ENCODE measurements at regions not wholly inside any gene's neighbourhood (a gene's known extent, or its start where the extent isn't known, plus 50 kb on each side); places are given as distances from the start of the nearest gene placed in this dataset.
"Not testable (repeated sequence)": the region's sequence is repeated elsewhere in the genome, so short reads cannot be mapped to it uniquely, and the experiment has no call there.

DNA sequence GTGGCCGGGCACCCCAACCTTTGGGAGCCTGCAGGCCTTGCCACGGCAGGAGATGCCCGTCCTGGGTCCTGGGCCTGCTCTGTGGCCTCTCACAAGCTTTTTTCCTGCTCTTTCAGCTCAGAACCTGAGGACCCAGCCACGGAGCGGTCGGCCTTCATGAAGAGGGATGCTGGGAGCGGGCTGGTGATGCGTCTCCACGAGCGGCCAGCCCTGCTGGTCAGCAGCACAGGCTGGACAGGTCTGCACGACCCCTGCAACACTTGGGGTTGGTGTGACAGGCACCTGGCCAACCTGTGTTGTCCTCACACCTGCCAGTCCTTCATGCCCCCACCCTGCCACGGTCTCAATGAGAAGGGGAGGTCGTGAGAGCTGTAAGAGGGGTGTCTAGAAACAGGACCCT lies 170.0 kb downstream of the ADRA2C start:
- DNase-seq, result no peak

DNA sequence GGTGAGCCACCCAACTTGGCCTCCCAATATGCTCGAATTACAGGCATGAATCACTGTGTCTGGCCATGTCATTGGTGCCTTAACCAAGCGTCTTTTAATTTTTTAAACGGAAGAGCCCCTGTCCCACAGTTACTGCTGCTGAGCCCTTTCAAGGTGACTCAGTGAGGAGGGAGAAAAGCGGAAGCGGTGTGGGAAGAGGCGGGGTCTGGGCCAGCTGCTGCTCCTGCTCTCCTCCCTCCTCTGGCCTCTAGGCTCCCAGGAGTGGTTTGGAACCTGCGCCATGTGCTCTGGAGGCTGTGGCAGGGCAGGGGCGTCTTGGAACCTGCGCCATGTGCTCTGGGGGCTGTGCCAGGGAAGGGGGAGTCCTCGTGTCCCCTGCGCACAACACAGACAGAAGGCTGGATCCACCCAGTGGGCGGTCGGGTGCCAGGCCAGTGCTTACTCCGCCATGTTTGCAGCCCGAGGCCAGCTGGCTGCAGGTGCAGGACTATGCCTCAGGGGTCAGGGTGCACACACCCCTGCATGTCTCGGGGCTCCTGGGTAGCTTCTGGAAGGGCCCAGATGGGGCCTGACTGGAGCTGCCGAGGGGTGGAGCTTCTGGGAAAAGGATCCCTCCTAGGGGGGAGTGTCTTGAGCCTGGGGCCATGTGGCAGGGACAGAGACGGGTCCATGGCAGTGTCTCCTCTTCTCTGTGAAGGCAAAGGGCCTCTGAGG lies 171.8 kb downstream of the ADRA2C start:
- not testable (repeated sequence) for DNase-seq

DNA sequence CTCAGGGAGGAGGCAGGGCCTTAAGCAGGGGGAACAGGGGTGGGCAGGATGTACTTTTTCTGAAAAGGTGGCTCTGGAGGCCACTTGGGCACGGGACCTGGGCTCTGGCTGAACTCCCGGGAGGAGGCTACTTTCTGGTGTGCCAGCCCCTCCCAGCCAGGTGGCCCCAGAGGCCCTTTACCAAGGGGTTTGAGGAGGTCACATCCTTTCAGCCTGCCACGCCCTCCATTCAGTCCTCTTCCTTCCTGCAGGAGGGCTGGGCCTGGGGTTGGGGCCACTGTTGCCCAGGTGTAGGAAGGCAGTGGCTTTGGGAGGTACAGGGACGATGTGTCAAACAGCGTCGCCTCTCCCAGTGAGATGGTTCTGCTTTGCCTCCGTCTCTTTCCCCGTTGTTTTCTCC lies 172.5 kb downstream of the ADRA2C start:
- not testable (repeated sequence) for DNase-seq

DNA sequence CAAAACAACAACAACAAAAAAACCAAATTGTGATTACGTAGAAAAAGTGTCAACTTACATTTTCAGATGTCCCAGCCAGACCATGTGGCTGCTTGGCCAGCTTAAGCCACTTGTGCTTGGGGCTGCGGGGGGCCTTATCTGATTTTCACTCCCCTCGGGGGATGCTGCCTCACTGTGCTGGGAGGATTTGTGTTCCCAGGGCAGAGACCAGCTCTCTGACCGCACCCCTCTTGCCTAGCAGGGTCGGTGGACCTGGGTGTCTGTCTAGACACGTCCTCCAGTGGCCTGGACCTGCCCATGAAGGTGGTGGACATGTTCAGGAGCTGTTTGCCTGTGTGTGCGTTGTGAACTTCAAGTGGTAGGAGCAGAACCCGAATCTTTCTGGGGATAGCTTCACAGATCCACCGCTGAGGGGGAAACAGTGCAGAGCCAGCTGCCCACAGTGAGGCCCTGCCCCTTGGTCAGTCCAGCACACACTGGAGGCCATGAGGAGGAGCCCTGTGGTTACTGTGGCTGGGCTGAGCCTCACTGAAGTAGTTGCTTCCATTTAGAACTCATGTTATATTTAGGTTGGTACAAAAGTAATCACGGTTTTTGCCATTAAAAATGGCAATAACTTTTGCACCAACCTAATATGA lies 173.9 kb downstream of the ADRA2C start:
- DNase-seq, result not testable (repeated sequence)

DNA sequence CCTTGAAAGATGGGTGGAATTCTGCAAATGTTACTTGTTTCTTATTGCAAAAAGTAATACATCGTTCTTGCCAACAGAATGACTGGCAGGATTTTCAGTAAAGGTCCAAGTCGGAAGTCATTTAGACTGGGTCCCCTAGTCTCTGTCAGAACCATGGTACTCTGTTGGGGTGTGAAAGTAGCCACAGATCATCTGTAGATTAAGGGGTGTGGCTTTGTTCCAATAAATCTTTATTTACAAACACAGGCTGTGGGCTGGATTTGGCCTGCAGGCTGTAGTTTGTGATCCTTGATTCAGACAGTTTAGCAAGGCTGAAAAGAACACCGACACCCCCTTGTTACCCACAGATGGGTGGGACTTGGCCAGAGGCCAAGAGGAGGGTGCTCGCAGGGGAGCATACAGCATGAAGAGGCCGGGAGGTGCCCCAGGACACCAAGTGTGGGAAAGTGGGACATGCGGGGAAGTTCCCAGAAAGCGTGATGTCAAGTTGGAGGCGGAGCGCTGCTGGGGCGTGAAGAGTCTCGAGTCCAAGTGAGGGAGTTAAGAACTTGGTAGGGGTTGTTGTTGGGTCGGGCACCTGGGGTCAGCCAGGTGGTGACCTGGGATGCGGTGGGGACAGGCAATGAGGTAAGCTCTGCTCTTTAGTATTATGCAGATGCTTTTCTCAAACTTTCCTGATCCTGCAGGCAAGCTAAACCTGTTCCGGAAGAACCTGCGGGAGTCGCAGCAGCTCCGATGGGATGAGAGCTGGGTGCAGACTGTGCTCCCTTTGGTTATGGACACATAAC lies 175.7 kb downstream of the ADRA2C start:
- DNase-seq, result not testable (repeated sequence)

DNA sequence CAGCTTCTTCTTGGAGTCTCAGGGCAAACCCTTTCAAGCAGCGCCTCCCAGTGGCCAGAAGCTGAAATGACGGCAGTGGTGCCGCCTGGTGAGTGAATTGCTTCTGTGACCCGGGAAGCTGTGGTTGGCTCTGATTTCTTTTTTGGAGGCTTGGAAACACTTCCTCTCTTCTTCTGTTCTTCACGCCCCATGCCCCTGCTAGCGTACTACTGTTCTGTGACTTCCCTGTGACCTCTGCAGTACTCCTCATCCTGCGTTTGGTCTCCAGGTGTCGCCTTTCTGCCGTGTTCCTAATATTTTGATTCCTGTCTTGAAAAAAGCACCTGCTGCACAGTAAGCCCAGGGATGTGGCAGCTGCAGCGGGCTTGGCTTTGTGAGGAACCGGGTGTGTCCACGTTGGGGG lies 176.4 kb downstream of the ADRA2C start:
- peak; percentile 16 to 21 for DNase-seq

DNA sequence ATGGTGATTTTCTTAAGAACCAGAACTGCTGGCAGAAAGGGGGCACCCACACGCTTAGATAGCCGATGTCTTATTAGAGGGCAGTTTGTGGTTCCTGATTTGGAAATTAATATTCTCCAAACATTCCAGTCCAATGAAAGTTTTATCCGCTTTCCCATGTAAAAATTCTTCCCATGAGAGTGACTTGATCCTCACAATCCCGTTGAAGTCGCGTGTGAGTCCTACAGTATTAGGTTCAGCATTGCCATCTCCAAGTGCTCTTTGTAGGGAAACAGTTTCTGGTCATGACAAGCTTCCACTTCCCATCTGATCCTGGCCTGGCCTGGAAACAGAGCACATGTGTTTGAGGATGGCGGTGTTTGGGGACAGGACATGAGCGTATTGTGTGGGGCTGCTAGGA lies 176.9 kb downstream of the ADRA2C start:
- DNase-seq, result not testable (repeated sequence)

DNA sequence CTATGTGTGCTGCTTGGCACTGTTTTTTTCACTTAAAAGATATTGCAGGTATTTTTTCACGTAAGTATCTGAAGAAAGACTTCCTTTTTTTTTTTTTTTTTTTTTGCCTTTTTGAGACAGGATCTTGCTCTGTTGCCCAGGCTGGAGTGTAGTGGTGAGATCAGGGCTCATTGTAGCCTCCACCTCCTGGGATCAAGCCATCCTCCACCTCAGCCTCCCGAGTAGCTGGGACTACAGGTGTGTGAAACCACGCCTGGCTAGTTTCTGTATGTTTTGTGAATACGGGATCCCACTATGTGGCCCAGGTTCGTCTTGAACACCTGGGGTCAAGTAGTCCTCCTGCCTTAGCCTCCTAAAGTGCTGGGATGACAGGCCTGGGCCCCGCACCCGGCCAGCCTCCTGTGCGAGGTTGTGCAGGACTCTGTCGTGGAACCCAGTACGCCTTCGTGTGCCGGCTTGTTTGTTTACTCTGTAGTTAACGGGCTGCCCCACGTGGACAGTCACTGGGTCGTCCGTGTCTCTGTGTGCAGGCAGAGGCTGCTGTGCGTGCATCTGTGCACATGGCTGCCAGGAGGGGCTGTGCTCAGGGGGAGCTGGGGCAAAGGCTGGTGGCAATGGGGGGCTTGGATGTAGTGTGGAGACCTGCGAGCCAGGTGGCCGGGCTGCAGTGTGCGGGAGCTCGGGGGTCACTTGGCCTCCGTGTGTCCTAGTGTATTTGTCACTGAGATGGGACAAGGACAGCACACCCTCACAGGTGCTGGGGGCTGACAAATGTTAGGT lies 179.5 kb downstream of the ADRA2C start:
- no peak for DNase-seq

DNA sequence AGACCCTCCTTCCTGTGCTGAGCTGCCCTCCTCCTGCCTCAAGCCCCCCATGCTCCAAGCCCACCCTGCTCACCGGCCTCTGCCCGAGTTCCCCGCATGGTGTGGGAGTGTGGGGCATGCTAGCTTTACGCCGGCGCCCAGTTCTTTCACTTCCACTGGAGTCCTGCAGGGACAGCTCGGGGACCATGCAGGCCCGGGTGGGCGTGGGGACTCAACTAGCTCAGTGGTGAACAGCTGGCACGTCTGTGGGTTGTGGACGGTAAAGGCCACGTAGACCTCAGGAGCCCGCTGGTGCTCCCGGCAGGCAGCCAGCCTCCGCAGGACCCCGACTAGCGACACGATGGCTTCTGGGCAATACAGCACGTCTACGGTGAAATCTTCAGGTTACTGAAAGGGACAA lies 180.4 kb downstream of the ADRA2C start:
- DNase-seq, result not testable (repeated sequence)

DNA sequence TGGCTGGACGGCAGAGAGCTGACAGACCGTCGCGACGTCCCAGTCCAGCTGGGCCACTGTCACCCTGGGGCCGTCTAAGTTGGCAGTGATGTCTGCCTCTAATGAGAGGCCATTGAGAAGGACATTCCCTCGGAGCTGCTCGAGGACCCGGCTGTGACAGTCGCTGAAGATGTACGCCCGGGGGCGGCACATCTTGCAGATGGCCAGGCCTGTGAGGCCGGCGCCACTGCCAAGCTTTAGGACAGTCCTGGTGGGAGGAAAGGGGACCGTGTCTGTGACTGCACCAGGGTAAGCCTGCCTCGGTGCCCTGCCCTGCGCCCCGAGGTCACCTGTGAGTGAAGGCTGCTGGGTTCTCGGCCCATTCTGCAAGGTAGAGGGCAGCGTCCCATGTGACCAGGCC lies 181.6 kb downstream of the ADRA2C start:
- DNase-seq, result not testable (repeated sequence)

DNA sequence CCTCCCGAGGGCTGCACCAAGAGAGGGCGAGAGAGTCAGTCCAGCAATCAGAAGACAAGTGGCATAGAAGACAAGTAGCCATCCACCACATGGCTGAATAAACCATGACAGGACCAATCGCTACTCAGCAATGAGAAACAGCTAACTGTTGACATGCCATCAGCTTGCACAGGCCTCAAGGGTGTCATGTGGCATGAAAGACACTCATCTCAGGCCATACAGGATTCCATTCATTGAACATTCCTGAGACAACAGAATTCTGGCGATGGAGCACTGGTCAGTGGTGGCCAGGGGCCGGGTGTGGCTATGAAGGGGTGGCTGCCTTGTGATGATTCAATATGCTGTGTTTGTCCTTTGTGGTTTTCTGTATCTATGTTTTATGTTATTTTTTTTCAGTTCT lies 182.0 kb downstream of the ADRA2C start:
- DNase-seq, result not testable (repeated sequence)

DNA sequence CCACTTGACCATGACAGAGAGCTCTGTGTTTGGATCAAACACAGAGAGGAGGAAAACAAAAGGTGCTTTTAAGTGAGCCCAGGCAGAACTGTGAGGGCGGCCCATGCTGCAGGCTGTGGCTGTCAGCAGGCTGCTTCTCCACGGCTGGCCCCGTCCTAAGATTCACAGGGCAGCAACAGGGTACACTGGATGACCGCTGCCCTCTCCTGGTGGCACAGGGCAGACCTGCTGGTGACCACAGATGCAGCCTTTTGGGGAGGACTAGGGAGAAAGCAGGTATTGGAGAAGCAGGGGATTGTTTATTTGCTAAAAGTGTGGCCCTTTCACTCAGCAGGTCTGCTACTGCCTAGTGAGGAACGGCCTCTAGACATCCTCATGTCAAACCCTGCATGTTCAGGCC lies 183.7 kb downstream of the ADRA2C start:
- not testable (repeated sequence) for DNase-seq

DNA sequence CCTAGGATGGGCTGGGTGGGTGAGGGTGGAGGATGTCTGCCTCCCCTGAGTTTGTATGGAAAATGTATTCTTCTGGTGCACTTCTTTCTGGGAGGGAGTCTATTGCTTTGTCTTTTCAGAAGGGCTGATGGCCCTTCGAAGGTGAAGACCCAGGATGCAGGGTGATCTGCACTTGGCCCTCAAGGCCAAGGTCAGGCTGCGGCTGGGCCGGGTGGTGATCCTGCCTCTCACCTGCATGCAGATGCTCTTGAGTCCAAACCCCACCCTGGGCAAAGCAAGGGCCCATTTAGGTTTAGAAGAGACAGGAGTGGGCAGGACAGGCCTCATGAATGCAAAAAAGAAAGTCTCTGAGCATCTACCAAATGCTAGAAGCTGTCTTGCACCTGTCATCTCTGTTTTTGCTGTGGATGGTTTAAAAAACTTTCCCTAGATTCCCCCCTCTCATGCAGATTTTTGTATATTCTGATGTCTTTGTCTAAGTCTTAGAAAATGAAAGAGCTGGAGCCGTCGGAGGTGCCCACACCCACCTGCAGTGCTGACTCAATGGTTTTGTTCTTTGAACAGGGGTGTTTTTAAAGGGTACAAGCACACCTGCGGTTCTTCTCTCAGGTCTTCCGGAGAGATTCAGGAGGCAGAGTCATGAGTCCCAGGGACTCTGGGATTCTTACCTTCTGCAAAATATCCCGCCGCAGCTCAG lies 186.4 kb downstream of the ADRA2C start:
- not testable (repeated sequence) for DNase-seq

DNA sequence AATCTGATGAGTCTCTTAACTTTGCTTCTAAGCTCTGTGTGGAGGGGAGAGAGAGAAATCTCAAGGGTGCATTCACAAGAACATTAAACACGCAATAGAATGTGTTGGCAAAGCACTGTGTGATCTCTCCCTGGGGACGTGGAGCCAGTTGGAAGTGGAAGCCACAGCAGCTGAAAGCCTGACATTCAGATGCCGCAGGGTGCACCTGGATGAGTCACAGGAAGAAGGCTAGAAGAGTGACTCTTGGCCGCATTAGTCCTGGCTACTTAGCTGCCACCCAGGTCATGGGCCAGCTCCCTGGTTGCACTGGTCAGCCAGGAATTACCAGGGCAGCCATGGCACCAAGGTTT lies 186.9 kb downstream of the ADRA2C start:
- not testable (repeated sequence) for DNase-seq

DNA sequence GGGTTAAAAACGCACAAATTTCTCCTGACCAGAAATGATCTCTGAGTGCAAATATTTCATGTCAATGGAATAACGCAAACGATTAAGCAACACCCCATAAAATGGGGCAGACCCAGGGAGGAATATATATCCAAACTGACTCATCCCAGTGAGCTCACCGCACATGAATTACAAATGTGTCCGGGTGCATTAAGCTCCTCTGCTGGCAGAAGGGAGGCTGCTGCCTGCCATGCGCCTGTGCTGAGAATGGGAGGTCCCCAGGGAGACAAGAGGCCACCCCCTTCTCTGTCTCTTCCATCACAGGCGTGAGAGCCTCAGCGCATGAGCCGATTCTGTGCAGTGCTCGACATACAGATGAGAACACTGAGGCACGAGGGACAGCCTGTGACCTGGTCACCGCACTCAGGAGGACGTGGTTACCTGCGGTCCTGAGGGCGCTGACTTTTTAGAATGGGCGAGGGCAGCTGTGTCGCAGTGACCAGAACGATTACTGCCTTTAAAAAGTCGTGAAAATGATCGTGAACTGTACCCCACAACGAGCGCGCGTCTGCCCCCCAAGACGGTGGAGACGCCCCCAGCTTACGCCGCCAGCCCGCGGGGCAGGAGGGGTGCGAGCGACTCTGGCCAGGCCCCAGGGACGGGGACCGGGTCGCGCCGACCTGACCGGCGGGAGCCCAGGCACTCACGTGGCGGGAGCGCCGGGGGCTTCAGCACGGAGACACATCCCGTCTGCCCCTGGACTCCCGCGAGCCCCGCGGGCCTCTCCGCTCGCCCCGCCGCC lies 188.5 kb downstream of the ADRA2C start:
- DNase-seq, result peak; percentile 4 to 19

DNA sequence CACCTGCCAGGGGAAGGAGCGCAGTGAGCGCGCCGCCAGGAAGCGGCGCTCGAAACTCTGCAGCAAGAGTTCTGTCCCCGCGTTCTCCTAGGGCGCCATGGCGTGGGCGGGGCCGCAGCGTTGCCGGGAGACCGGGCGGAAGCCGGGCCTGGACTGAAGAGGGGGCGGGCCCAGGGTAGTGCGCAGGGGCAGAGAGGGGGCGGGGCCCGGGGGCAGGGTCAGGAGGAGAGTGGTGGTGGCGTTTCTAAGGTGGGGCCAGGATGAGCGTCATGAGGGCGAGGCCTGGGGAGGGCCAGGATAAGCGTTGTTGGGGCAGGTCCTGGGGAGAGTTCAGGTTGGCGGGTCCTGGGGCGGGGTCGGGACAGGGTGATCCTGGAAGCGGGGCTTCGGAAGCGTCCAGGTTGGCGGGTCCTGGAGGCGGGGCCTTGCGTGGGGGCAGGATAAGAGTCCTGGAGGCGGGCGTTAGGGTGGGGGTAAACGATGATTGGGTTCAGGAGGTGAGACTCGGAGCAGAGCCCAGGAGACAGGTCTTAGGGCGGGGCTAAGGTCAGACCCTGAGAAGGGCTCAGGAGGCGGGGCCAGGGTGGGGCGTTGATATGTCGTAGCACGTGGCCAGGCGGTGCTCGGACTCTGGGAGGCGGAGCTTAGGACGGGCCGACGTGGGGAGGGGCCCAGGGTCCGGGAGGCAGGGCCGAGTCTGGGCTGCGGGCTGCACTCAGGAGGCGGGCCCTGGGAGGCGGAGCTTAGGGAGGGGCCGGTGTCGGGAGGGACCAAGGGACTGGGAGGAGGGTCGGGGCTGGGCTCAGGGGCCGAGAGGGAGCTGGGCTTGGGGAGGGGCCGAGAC lies 189.4 kb downstream of the ADRA2C start:
- peak; percentile 86 for DNase-seq

DNA sequence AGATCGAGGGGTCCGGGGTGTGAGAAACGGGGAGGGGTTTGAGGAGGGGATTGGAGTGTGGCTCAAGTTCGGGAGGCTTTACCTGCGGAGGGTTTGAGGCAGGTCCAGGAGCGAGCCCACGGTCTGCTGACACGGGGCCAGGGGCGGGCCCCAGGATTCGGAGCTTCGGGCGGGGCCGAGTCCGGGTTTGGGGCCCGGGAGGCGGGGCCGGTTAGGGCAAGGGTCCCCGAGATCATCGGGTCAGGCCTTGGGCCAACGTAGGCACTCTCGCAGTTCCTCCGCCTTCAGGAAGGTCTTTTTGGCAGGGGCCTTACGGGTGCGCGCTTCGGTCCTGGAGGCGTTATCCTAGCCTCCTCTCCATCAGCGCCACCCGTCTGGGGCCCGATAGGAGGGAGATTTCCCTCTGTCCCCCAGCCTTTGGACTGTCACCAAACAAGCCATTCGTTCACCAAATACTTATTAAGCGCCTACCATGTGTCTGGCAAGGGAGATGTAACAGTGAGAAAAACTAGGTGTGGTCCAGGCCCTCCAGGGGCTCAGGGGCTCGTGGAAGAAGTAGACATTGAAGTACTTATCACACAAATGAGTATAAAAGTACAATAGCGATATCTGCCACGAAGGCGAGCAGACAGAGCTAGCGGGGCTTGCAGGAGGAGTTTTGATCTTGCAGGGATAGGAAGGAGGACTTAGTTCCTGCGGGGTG lies 190.1 kb downstream of the ADRA2C start:
- DNase-seq, result not testable (repeated sequence)

DNA sequence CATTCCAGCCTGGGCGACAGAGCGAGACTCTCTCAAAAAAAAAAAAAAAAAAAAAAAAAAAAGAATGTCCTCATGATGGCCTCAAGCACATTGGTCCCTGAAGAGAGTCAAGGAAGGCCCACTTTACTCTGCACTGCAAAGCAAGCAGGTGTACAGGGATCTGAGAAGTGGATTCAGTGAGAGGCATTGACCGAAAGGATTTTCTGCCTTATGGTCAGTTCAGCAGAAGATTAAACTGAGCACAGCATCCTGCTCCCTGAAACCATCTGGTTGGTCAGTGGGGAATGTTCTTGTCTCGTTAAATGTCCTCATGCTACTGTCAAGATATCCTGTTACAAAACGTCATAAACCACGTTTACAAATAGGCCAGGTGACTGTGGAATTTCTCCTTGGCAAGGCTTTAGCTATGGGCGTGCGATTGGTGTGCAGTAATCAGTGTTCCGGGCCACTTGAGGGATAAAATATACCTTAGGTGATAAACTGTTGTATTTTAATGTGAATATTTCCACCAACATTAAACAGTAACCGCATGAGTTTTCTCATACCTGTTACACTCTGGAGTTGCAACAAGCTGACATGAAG lies 195.0 kb downstream of the ADRA2C start:
- not testable (repeated sequence) for DNase-seq

DNA sequence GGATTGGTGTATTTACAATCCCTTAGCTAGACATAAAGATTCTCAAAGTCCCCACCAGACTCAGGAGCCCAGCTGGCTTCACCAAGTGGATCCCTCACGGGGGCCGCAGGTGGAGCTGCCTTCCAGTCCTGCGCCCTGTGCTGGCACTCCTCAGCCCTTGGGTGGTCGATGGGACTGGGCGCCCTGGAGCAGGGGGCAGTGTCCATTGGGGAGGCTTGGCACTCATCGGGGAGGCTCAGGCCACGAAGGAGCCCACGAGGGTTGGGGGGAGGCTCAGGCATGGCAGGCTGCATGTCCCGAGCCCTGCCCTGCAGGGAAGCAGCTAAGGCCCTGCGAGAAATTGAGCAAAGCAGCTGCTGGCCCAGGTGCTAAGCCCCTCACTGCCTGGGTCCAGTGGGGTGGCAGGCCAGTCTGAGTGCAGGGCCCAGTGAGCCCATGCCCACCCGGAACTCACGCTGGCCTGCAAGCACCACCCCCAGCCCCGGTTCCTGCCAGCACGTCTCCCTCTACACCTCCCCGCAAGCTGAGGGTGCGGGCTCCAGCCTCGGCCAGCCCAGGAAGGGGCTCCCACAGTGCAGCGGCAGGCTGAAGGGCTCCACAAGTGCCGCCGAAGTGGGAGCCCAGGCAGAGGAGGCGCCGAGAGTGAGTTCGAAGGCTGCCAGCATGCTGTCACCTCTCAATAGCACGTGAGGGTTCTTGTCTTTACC lies 198.5 kb downstream of the ADRA2C start:
- not testable (repeated sequence) for DNase-seq

Measured in SHP77 (cell line).